Activated CD4-positive, CD25-positive, alpha-beta regulatory T cell treated with anti-CD3 and anti-CD28 coated beads, Interleukin-2, amount 50 U/mL, for 24 hours (primary cell): ENCODE measurements at regions not wholly inside any gene's neighbourhood (a gene's known extent, or its start where the extent isn't known, plus 50 kb on each side); places are given as distances from the start of the nearest gene placed in this dataset.
A peak's percentile ranks its signal among the peaks of the same experiment; 100 is the strongest.

ENCODE experiments used
- ATAC-seq, 2 donors: fragments of 150-1000 bp; cut with Tn5 transposase; one replicate each; pipeline ENCODE4 v1.10.0; 2021; ENCODE audit warnings: mild to moderate bottlenecking in 1 of 2, moderate library complexity in 1 of 2

DNA sequence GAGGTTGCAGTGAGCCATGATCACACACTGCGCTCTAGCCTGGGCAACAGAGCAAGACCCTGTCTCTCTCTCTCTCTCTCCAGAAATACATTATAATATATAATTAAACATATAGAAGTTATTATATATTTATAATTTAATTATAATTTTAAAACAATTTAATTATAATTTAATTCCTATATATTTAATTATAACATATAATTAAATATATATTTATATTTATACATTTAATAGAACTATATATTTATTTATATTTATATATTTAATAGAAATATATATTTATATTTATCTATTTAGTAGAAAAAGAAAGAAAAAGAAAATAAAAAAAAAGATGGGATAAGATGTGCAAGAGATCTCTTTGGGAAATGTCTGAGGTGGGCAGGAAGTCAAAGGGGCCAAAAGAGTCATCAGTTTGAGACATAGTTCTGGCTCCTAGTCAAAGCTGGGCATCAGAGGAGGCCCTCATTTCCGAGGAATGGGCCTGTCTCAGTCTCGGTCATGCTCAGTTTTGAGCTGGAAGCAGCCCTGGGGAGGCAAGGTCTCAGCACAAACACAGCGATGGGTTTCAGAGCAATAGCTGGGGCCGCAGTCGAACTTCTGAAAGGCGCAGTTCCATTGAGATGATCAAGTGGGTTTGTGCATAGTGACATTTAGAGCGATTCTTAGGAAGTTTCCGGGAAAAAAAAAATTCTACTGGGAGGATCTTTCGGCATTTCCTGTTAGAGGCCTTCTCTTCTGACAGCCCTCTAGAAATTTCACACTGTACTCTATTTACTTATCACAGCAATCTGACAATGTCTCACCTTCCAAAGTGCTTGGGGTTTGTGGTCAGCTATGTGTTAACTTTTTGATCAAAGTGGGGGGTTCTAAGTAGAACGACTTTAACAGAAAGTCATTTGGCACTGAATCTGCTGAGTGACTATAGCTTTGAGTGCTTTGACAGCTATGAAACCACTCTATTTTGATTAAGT is 58.7 kb upstream of the GZMB start:
- ATAC-seq, result peak; percentile 88 to 95

DNA sequence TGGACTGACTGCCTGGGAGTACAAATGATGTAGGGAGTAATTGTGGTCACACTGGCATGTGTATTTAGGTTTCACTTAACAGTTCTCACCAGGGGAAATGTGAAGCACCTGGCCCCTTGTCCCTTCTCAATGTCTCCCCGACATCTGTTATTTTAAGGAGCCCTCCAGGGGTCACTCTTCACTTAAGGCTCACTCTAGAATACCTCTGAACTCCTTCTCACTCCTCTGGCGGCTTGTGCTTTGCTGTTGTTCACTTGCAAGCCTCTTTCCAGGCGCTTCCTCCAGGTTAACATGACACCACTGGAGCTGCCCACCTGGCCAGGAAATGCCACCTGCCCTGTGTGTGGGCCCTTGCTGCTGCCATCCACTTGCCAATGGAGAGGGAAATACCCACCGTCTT is 56.5 kb upstream of the GZMB start:
- ATAC-seq, result no peak

DNA sequence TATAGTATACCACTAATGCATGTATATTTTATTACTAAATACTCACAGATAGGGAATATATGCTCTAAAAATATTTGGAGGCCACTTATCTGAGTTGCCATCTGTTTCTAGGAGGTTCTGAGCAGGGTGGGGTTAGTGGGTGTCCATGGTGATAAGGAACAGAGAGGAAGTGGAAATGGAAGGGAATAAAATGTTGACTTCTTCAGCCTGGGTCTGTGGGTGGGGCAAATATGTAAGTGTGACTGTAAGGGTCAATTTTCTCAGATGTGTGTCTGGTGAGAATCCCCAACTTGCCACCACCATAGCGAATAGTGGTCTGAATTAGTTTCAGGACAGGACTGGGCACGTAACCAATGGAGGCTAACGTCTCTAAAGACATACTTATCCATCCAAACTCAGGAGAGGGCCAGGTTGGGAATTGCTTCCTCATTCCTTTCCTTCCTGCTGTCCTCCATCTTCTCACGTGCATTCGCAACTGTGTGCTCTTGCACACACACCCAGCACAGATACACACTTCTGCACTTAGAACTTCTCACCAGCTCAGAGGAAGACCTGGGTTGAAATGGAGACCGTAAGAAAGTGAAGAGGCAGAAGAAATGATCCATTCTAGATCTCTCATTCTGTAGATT is 54.2 kb upstream of the GZMB start:
- ATAC-seq, result no peak
